HCT116 (cell line): ENCODE measurements at regions not wholly inside any gene's neighbourhood (a gene's known extent, or its start where the extent isn't known, plus 50 kb on each side); places are given as distances from the start of the nearest gene placed in this dataset.

Experiments
- ATAC-seq: fragments of 200-7000 bp; cut with Tn5 transposase; 2 replicates; pipeline ENCODE4 v1.9.1; 2020; ENCODE audit warnings: mild to moderate bottlenecking, moderate library complexity
- BruUV-seq: library from RNA; stranded (reverse); fragments of 400-500 nt; replicated peaks from 2 replicates; lab custom pipeline; 2021; lab: Mats Ljungman, UMichigan
- CTCF ChIA-PET: fragments of 300-600 bp; sonication (Branson Sonifier 250); formaldehyde crosslinking; loops from one replicate; lab custom pipeline; 2021; ENCODE audit warnings: antibody characterized with exemption; lab: Charles Lee
- POLR2A ChIA-PET: fragments of 300-600, 350-600 bp; sonication (Branson Sonifier 250); formaldehyde crosslinking; loops from one replicate; lab custom pipeline; 2021; ENCODE audit warnings: antibody characterized with exemption; lab: Charles Lee
- RAD21 ChIA-PET, 2 experiments: fragments of 300-600 bp; sonication (Branson Sonifier 250); formaldehyde crosslinking; loops; one replicate each; lab custom pipeline; 2023; ENCODE audit warnings: low total read pairs in 2 of 2; ENCODE audit not compliant: uncharacterized antibody in 2 of 2, unreplicated experiment in 2 of 2, low non-redundant PET in 1 of 2; lab: Charles Lee
- DNase-seq: peaks from one replicate; pipeline ENCODE4 v3.0.0-alpha.2; 2010; ENCODE audit warnings: low read depth, low spot score
- H2AFZ ChIP-seq: fragments of 200-600 bp; shearing (Covaris generic), sonication (generic); 2 replicates; pipeline ENCODE4 v1.6.1; 2017; ENCODE audit warnings: low read depth, mixed run types, mixed read lengths, antibody characterized with exemption, low read length; ENCODE audit not compliant: poor library complexity, severe bottlenecking
- H3K27ac ChIP-seq: 2 replicates; pipeline ENCODE4 v1.5.1; 2012; ENCODE audit warnings: low read depth, low read length
- H3K27me3 ChIP-seq: fragments of 200-600 bp; sonication (generic); 2 replicates; pipeline ENCODE4 v1.6.1; 2016; ENCODE audit warnings: mixed run types, low read length, mixed read lengths; ENCODE audit not compliant: insufficient read depth
- H3K36me3 ChIP-seq, 2 experiments: fragments of 200-500 bp in 1 of 2; fragments of 200-600 bp in 1 of 2; sonication (Bioruptor generic) in 1 of 2; sonication (generic) in 1 of 2; 2 replicates each; pipeline versions ENCODE4 v1.5.1 to v1.6.1; 2014 to 2016; ENCODE audit warnings: low read length in 2 of 2, inconsistent platforms in 1 of 2, mixed read lengths in 1 of 2, mixed run types in 1 of 2; ENCODE audit not compliant: insufficient read depth in 2 of 2, control insufficient read depth in 1 of 2
- H3K4me1 ChIP-seq, 2 experiments: fragments of 200-600 bp in 1 of 2; sonication (generic) in 1 of 2; 2 replicates each; pipeline versions ENCODE4 v1.5.1 to v1.6.1; 2012 to 2017; ENCODE audit warnings: low read length in 2 of 2, inconsistent platforms in 1 of 2, mild to moderate bottlenecking in 1 of 2, mixed read lengths in 1 of 2, mixed run types in 1 of 2, moderate library complexity in 1 of 2; ENCODE audit not compliant: insufficient read depth in 2 of 2, control insufficient read depth in 1 of 2
- H3K4me2 ChIP-seq: fragments of 200-600 bp; sonication (generic); 2 replicates; pipeline ENCODE4 v1.6.1; 2017; ENCODE audit warnings: mixed run types, low read length, mixed read lengths
- H3K4me3 ChIP-seq, 2 experiments: fragments of 200-600 bp in 1 of 2; sonication (generic) in 1 of 2; replicated peaks in 1 of 2; 2 replicates each; pipeline ENCODE4 v1.5.1; 2011 to 2016; ENCODE audit warnings: low read length in 2 of 2, control low read depth in 1 of 2, low read depth in 1 of 2, mild to moderate bottlenecking in 1 of 2, mixed read lengths in 1 of 2, mixed run types in 1 of 2
- H3K79me2 ChIP-seq: fragments of 200-600 bp; sonication (generic); 2 replicates; pipeline ENCODE4 v1.6.1; 2017; ENCODE audit warnings: mild to moderate bottlenecking, mixed run types, low read length, moderate library complexity, mixed read lengths; ENCODE audit not compliant: insufficient read depth
- H3K9ac ChIP-seq: fragments of 200-600 bp; sonication (generic); 2 replicates; pipeline ENCODE4 v1.6.1; 2016; ENCODE audit warnings: low read length, mixed read lengths
- H3K9me2 ChIP-seq: fragments of 200-600 bp; sonication (generic), shearing (Covaris generic); 2 replicates; pipeline ENCODE4 v1.6.1; 2017; ENCODE audit warnings: mixed run types, mild to moderate bottlenecking, moderate library complexity; ENCODE audit not compliant: insufficient read depth
- H3K9me3 ChIP-seq, 2 experiments: fragments of 200-500 bp in 1 of 2; fragments of 200-600 bp in 1 of 2; sonication (Bioruptor generic) in 1 of 2; sonication (generic) in 1 of 2; 2 replicates each; pipeline ENCODE4 v1.6.1; 2014 to 2017; ENCODE audit warnings: low read length in 2 of 2, mixed read lengths in 2 of 2, inconsistent platforms in 1 of 2, low read depth in 1 of 2, mild to moderate bottlenecking in 1 of 2, mixed run types in 1 of 2, moderate library complexity in 1 of 2; ENCODE audit not compliant: control insufficient read depth in 1 of 2, insufficient read depth in 1 of 2
- H4K20me1 ChIP-seq: fragments of 200-600 bp; sonication (generic), shearing (Covaris generic); 2 replicates; pipeline ENCODE4 v1.6.1; 2017; ENCODE audit warnings: mixed run types, mild to moderate bottlenecking, moderate library complexity; ENCODE audit not compliant: insufficient read depth
- CBX3 ChIP-seq: IDR thresholded peaks from 2 replicates; pipeline ENCODE4 v1.6.1; 2012; ENCODE audit warnings: low read depth
- EGR1 ChIP-seq: IDR thresholded peaks from 2 replicates; pipeline ENCODE4 v1.6.1; 2012; ENCODE audit warnings: low read depth
- EZH2 ChIP-seq: fragments of 200-600 bp; sonication (generic); IDR thresholded peaks from 2 replicates; pipeline ENCODE4 v1.6.1; 2017; ENCODE audit warnings: antibody characterized with exemption, mixed run types
- EZH2phosphoT487 ChIP-seq: fragments of 200-600 bp; IDR thresholded peaks from 2 replicates; pipeline ENCODE4 v1.6.1; 2018; ENCODE audit warnings: antibody characterized with exemption, borderline replicate concordance
- JUND ChIP-seq: IDR thresholded peaks from 2 replicates; pipeline ENCODE4 v1.6.1; 2012
- MAX ChIP-seq: IDR thresholded peaks from 2 replicates; pipeline ENCODE4 v1.6.1; 2012
- REST ChIP-seq: IDR thresholded peaks from 2 replicates; pipeline ENCODE4 v1.6.1; 2012; ENCODE audit warnings: low read depth
- SP1 ChIP-seq: IDR thresholded peaks from 2 replicates; pipeline ENCODE4 v1.6.1; 2012; ENCODE audit warnings: low read depth
- TCF7L2 ChIP-seq: IDR thresholded peaks from 2 replicates; pipeline ENCODE4 v1.7.0; 2011; ENCODE audit warnings: borderline replicate concordance, inconsistent platforms; ENCODE audit not compliant: insufficient read depth, insufficient read length; ENCODE audit errors: extremely low read depth
- ZBTB33 ChIP-seq: IDR thresholded peaks from 2 replicates; pipeline ENCODE4 v1.6.1; 2011; ENCODE audit warnings: mild to moderate bottlenecking, low read length, moderate library complexity; ENCODE audit not compliant: insufficient replicate concordance; ENCODE audit errors: extremely low read depth
- ZFX ChIP-seq: fragments of 450-650 bp; IDR thresholded peaks from 2 replicates; pipeline ENCODE4 v1.6.1; 2017
- ZNF274 ChIP-seq: fragments of 200-500 bp; sonication (Bioruptor generic); IDR thresholded peaks from 2 replicates; pipeline ENCODE4 v1.6.1; 2014; ENCODE audit warnings: mild to moderate bottlenecking, low read depth, low read length, inconsistent platforms
- intact Hi-C: fragments of 100-400 bp; cut with micrococcal nuclease; formaldehyde crosslinking; loops from 2 replicates; pipeline ENCODE4 v1.10.0; 2022

GRCh38 chr4:147303873-147304229 is 177.0 kb upstream of the EDNRA start:
- no peaks in the 10 kb centered on the region for H4K20me1 ChIP-seq
- H2AFZ ChIP-seq = no peak overlapping the region
- ChIA-PET POLR2A (no interaction called here), RAD21 (no interaction called here), CTCF (no interaction called here)
- no peak overlapping the region for H3K9ac ChIP-seq
- H3K36me3 ChIP-seq = no peaks in the 10 kb centered on the region
- no TSS peak for BruUV-seq
- DNase-seq (no peak), ATAC-seq (no peak)
- no peaks in the 10 kb centered on the region for H3K27me3 ChIP-seq
- no peaks in the 10 kb centered on the region for H3K9me2 ChIP-seq
- no peaks in the 10 kb centered on the region for H3K4me1 ChIP-seq
- no peaks in the 10 kb centered on the region for H3K79me2 ChIP-seq
- TF ChIP-seq CBX3 = no peak
- no peak overlapping the region for H3K4me3 ChIP-seq
- no peaks in the 10 kb centered on the region for H3K9me3 ChIP-seq
- no peak overlapping the region for H3K4me2 ChIP-seq
- intact Hi-C loops = no loop called here
- no peak overlapping the region for H3K27ac ChIP-seq

- H3K79me2 ChIP-seq = no peaks in the 10 kb centered on the region
- ChIA-PET CTCF (no interaction called here), POLR2A (no interaction called here), RAD21 (no interaction called here)
- H3K9me3 ChIP-seq = no peaks in the 10 kb centered on the region
- intact Hi-C loops = no loop called here
- H3K27me3 ChIP-seq = no peaks in the 10 kb centered on the region
- H4K20me1 ChIP-seq = no peaks in the 10 kb centered on the region
- no peak overlapping the region for H3K9ac ChIP-seq
- H3K9me2 ChIP-seq = no peaks in the 10 kb centered on the region
- H3K36me3 ChIP-seq = no peaks in the 10 kb centered on the region
- no peaks in the 10 kb centered on the region for H3K4me1 ChIP-seq
- no peak overlapping the region for H3K4me3 ChIP-seq
- ATAC-seq = no peak
- no peak overlapping the region for H2AFZ ChIP-seq
- H3K4me2 ChIP-seq = no peak overlapping the region
- no peak overlapping the region for H3K27ac ChIP-seq
- BruUV-seq = no TSS peak
- DNase-seq = no peak
- no peak for TF ChIP-seq ZFX
- TF ChIP-seq TCF7L2 = no peak
- no peak for TF ChIP-seq ZBTB33
- no peak for TF ChIP-seq MAX
- no peak for TF ChIP-seq CBX3
- no peak for TF ChIP-seq EGR1
- no peak for TF ChIP-seq JUND
- TF ChIP-seq SP1 = no peak
- TF ChIP-seq REST = no peak
- TF ChIP-seq ZNF274 = no peak
- no peak for TF ChIP-seq EZH2
- TF ChIP-seq EZH2phosphoT487 = no peak
Observed at GRCh38 chr4:147307896-147308674, 172.8 kb upstream of the EDNRA start.
